ENCODE measurements at regions not wholly inside any gene's neighbourhood (a gene's known extent, or its start where the extent isn't known, plus 50 kb on each side); places are given as distances from the start of the nearest gene placed in this dataset.

- no peak for TF ChIP-seq CTCF (tag by site-specific recombination; IDR thresholded peaks at IDR 0.05)
- no peak for TF ChIP-seq MEIS1 (CRISPR knock-in tag; IDR thresholded peaks at IDR 0.05; ENCODE audit: borderline replicate concordance)
- no peak for TF ChIP-seq ZFP41 (tag by site-specific recombination; IDR thresholded peaks at IDR 0.05; ENCODE audit: borderline replicate concordance)
- TF ChIP-seq ZEB2 (tag by site-specific recombination; IDR thresholded peaks at IDR 0.05): no peak
- TF ChIP-seq ZNF645 (tag by site-specific recombination; IDR thresholded peaks at IDR 0.05): no peak
Measured at GRCh38 chr2:204258890-204259289, 286.4 kb upstream of the PARD3B start.

Data from HEK293 (cell line).